Sigmoid colon (tissue), 4 donors: ENCODE measurements at regions not wholly inside any gene's neighbourhood (a gene's known extent, or its start where the extent isn't known, plus 50 kb on each side); places are given as distances from the start of the nearest gene placed in this dataset.

Experiments used
- POLR2AphosphoS5 ChIP-seq, 4 donors: sonication (generic); formaldehyde crosslinking; IDR thresholded peaks; one replicate each; pipeline ENCODE4 v1.6.1; 2017; ENCODE audit warnings: antibody characterized with exemption in 4 of 4
- TF ChIP-seq, protein P1 (sequence below), 4 experiments: fragments of 450-650 bp in 3 of 4; fragments of 200-600 bp in 1 of 4; IDR thresholded peaks; one replicate each; pipeline ENCODE4 v1.5.1; 2016 to 2019; ENCODE audit warnings: antibody characterized with exemption in 4 of 4, mild to moderate bottlenecking in 3 of 4, moderate library complexity in 2 of 4

DNA sequence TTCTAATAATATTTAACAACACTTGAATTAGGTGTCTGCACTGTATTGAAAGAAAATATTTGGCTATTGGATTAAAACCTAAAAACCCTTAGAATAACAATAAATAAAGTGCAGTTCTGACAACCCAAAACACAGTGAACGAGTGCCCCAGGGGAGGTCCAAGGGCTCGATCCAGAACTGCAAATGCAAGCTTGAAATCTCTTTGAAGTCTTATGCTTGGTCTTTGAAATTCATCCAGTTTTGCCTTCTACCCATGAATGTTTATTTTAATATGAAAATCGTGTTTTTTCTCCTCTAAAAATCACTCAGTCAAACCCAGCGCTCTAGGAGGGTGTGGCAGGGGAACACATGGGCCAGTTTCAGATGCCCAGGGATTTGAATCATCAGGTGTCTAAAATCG, 119.5 kb downstream of the MTPAP start:
- TF ChIP-seq, protein P1, sequence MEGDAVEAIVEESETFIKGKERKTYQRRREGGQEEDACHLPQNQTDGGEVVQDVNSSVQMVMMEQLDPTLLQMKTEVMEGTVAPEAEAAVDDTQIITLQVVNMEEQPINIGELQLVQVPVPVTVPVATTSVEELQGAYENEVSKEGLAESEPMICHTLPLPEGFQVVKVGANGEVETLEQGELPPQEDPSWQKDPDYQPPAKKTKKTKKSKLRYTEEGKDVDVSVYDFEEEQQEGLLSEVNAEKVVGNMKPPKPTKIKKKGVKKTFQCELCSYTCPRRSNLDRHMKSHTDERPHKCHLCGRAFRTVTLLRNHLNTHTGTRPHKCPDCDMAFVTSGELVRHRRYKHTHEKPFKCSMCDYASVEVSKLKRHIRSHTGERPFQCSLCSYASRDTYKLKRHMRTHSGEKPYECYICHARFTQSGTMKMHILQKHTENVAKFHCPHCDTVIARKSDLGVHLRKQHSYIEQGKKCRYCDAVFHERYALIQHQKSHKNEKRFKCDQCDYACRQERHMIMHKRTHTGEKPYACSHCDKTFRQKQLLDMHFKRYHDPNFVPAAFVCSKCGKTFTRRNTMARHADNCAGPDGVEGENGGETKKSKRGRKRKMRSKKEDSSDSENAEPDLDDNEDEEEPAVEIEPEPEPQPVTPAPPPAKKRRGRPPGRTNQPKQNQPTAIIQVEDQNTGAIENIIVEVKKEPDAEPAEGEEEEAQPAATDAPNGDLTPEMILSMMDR (IDR thresholded peaks at IDR 0.05): no peak
- TF ChIP-seq POLR2AphosphoS5 (IDR thresholded peaks at IDR 0.05): no peak
